Prostate gland (tissue), 2 donors: ENCODE measurements at regions not wholly inside any gene's neighbourhood (a gene's known extent, or its start where the extent isn't known, plus 50 kb on each side); places are given as distances from the start of the nearest gene placed in this dataset.

Source experiments
- POLR2A ChIP-seq: fragments of 450-650 bp; IDR thresholded peaks from one replicate; pipeline ENCODE4 v1.6.1; 2016; ENCODE audit warnings: antibody characterized with exemption, mild to moderate bottlenecking
- POLR2AphosphoS5 ChIP-seq: sonication (generic); formaldehyde crosslinking; IDR thresholded peaks from one replicate; pipeline ENCODE4 v1.6.1; 2017; ENCODE audit warnings: antibody characterized with exemption
- TF ChIP-seq, protein P1 (sequence below), 4 experiments: fragments of 200-600 bp in 2 of 4; fragments of 450-650 bp in 2 of 4; sonication (generic) in 2 of 4; IDR thresholded peaks; 1 replicate in 3 of 4; 2 replicates in 1 of 4; pipeline ENCODE4 v1.5.1; 2016 to 2019; ENCODE audit warnings: antibody characterized with exemption in 4 of 4, mild to moderate bottlenecking in 2 of 4, moderate library complexity in 2 of 4

DNA sequence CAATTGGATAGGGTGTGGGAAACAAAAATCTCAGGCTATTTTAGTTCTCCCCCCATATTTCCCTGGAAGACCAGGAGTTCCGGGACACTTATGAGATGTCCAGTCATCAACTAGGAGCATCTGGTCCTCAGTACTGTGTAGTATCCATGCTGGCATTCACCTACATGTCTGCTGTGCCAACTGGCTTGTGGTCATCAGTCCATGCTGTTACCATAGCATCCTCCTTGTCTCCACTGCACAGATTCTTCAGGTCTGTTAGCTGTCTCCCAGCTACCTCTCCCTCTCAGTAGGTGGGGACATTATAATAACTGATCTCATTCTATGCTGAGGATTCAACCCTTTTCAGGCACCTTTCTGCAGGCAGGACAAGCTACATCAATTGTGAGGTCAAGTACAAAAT lies 302.9 kb downstream of the BARHL2 start:
- TF ChIP-seq POLR2A (no peak), POLR2AphosphoS5 (no peak)
- TF ChIP-seq, protein P1, sequence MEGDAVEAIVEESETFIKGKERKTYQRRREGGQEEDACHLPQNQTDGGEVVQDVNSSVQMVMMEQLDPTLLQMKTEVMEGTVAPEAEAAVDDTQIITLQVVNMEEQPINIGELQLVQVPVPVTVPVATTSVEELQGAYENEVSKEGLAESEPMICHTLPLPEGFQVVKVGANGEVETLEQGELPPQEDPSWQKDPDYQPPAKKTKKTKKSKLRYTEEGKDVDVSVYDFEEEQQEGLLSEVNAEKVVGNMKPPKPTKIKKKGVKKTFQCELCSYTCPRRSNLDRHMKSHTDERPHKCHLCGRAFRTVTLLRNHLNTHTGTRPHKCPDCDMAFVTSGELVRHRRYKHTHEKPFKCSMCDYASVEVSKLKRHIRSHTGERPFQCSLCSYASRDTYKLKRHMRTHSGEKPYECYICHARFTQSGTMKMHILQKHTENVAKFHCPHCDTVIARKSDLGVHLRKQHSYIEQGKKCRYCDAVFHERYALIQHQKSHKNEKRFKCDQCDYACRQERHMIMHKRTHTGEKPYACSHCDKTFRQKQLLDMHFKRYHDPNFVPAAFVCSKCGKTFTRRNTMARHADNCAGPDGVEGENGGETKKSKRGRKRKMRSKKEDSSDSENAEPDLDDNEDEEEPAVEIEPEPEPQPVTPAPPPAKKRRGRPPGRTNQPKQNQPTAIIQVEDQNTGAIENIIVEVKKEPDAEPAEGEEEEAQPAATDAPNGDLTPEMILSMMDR (IDR thresholded peaks at IDR 0.05) = no peak
